A673 (cell line): ENCODE measurements at regions not wholly inside any gene's neighbourhood (a gene's known extent, or its start where the extent isn't known, plus 50 kb on each side); places are given as distances from the start of the nearest gene placed in this dataset.

Source experiments
- CTCF ChIP-seq: fragments of 300-800, 200-600 bp; sonication (generic); conservative IDR thresholded peaks from 2 replicates; pipeline ENCODE4 v1.5.1; 2017; ENCODE audit warnings: low read depth, mild to moderate bottlenecking, antibody characterized with exemption, low read length, moderate library complexity, mixed read lengths
- EZH2 ChIP-seq: fragments of 200-600 bp; sonication (generic); IDR thresholded peaks from 2 replicates; pipeline ENCODE4 v1.6.1; 2017; ENCODE audit warnings: borderline replicate concordance, low read depth, mild to moderate bottlenecking, mixed read lengths, antibody characterized with exemption, low read length; ENCODE audit not compliant: poor library complexity, severe bottlenecking

GRCh38 chr7:47036909-47037308, 545.0 kb downstream of the TNS3 start:
- TF ChIP-seq CTCF: no peak
- no peak for TF ChIP-seq EZH2
